Vagina (tissue), 2 donors: ENCODE measurements at regions not wholly inside any gene's neighbourhood (a gene's known extent, or its start where the extent isn't known, plus 50 kb on each side); places are given as distances from the start of the nearest gene placed in this dataset.

ENCODE experiments used
- DNase-seq, 2 donors: peaks; one replicate each; pipeline ENCODE4 v3.0.0-alpha.2; 2017; ENCODE audit errors: extremely low spot score in 2 of 2
- H3K27ac ChIP-seq: fragments of 200-600 bp; sonication (generic); one replicate; pipeline ENCODE4 v1.5.1; 2019
- H3K27me3 ChIP-seq: fragments of 200-600 bp; sonication (generic); one replicate; pipeline ENCODE4 v1.5.1; 2019
- H3K36me3 ChIP-seq, 2 donors: fragments of 200-600 bp; sonication (generic); one replicate each; pipeline ENCODE4 v1.5.1; 2017 to 2019
- H3K4me1 ChIP-seq: fragments of 200-600 bp; sonication (generic); one replicate; pipeline ENCODE4 v1.5.1; 2019
- H3K4me3 ChIP-seq, 2 donors: fragments of 200-600 bp; sonication (generic); 1 replicate in 1 of 2; 2 replicates in 1 of 2; pipeline ENCODE4 v1.5.1; 2016 to 2019
- H3K9me3 ChIP-seq: fragments of 200-600 bp; sonication (generic); one replicate; pipeline ENCODE4 v1.5.1; 2019
- POLR2A ChIP-seq, 2 donors: fragments of 450-650 bp; IDR thresholded peaks; one replicate each; pipeline ENCODE4 v1.6.1; 2017; ENCODE audit warnings: antibody characterized with exemption in 2 of 2, mild to moderate bottlenecking in 2 of 2, moderate library complexity in 2 of 2
- POLR2AphosphoS5 ChIP-seq, 2 donors: sonication (generic); formaldehyde crosslinking; IDR thresholded peaks; one replicate each; pipeline ENCODE4 v1.9.0; 2017; ENCODE audit warnings: antibody characterized with exemption in 2 of 2, mild to moderate bottlenecking in 2 of 2, low read depth in 1 of 2; ENCODE audit not compliant: insufficient read depth in 1 of 2
- intact Hi-C: fragments of 100-400 bp; cut with DNase I; formaldehyde crosslinking; loops from one replicate; pipeline ENCODE4 v1.15.1; 2023
- TF ChIP-seq, protein P1 (sequence below), 3 experiments: fragments of 450-650 bp in 2 of 3; fragments of 200-600 bp in 1 of 3; sonication (generic) in 1 of 3; IDR thresholded peaks; one replicate each; pipeline ENCODE4 v1.5.1; 2017 to 2019; ENCODE audit warnings: antibody characterized with exemption in 3 of 3, mild to moderate bottlenecking in 2 of 3, moderate library complexity in 2 of 3

DNA sequence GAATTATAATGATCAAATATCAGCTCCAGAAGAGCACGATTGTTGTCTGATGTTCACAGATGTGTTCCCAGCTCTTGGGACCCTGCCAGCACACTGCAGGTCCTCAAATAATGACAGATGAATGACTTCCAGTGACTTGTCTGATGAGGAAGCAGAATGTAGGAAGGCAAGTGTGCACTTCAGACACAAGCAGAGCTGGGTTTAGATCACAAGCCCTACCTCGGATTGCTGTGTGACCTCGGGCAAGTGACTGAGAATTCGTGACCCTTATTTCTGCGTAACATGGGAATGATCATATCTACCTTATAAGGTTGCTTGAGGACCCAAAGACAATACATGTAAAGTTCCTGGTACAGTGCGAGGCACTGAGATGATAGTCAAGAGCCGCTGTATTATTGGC lies 182.2 kb downstream of the ABCC12 start:
- intact Hi-C loops = no loop called here
- Histone ChIP-seq H3K36me3 (no peaks in the 10 kb centered on the region), H3K9me3 (no peaks in the 10 kb centered on the region), H3K4me3 (no peak overlapping the region), H3K27me3 (no peaks in the 10 kb centered on the region), H3K27ac (no peak overlapping the region), H3K4me1 (no peaks in the 10 kb centered on the region)
- DNase-seq = no peak
- no peak for TF ChIP-seq POLR2AphosphoS5 (IDR thresholded peaks at IDR 0.05; ENCODE audit: insufficient read depth in 1 of 2, low read depth in 1 of 2)
- no peak for TF ChIP-seq POLR2A (IDR thresholded peaks at IDR 0.05)
- TF ChIP-seq, protein P1, sequence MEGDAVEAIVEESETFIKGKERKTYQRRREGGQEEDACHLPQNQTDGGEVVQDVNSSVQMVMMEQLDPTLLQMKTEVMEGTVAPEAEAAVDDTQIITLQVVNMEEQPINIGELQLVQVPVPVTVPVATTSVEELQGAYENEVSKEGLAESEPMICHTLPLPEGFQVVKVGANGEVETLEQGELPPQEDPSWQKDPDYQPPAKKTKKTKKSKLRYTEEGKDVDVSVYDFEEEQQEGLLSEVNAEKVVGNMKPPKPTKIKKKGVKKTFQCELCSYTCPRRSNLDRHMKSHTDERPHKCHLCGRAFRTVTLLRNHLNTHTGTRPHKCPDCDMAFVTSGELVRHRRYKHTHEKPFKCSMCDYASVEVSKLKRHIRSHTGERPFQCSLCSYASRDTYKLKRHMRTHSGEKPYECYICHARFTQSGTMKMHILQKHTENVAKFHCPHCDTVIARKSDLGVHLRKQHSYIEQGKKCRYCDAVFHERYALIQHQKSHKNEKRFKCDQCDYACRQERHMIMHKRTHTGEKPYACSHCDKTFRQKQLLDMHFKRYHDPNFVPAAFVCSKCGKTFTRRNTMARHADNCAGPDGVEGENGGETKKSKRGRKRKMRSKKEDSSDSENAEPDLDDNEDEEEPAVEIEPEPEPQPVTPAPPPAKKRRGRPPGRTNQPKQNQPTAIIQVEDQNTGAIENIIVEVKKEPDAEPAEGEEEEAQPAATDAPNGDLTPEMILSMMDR (IDR thresholded peaks at IDR 0.05) = no peak

DNA sequence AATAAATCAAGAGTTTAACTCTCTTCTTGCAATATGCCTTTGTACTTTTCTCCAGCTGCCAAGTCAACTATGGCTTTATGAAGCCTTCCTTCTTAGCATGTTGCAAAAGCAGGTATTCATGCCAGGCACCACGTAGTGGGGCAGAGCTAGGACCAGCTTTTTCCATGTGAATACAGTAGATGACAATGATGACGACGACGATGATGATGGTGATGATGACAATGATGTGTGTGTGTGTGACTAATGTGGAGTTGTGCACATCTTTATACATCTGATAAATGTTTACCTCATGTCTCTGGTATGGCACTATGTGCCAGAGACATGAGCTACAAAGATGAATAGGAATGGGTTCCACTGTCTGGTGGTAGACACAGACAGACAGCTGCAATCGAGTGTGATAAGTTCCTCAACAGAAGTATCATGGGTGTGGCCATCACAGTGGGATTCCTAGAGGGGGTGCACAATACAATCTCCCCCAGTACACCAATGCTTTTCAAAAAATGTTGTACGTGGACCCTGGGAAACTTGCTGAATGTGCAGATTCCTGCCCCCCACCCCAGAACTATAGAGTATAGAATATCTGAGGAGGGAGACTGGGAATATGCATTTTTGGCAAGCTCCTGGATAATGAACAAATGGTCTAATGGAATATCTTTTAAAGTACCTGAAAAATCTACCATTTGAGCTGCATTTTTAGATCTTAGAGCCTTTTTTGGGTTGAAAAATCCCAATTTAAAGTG lies 183.4 kb downstream of the ABCC12 start:
- no peaks in the 10 kb centered on the region for H3K27me3 ChIP-seq
- intact Hi-C loops = no loop called here
- no peaks in the 10 kb centered on the region for H3K9me3 ChIP-seq
- DNase-seq = peak in 1 of 2 donors; percentile 47
- H3K27ac ChIP-seq = no peak overlapping the region
- TF ChIP-seq POLR2A (IDR thresholded peaks at IDR 0.05) (no peak), POLR2AphosphoS5 (IDR thresholded peaks at IDR 0.05; ENCODE audit: insufficient read depth in 1 of 2, low read depth in 1 of 2) (no peak)
- TF ChIP-seq, protein P1 (IDR thresholded peaks at IDR 0.05) = no peak
- H3K4me1 ChIP-seq = no peaks in the 10 kb centered on the region
- H3K4me3 ChIP-seq = no peak overlapping the region
- H3K36me3 ChIP-seq = no peaks in the 10 kb centered on the region

DNA sequence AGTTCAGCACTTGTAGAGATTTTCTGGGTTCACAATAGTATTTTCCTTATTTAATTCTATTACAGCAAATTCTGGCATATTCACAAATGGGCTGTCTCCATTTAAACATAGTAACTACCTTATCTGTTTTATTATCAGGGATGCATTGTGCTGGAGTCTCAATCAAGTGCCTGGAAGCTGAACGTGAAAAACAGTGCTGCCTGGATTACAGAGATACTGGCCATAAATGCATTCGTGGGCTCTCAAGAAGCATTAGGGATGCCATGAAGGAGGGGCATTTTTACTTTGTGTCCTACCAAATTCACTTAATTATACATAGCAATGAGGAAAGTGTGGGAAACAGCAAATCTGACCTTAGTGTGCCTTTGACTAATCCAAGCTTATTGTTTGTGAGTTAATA lies 184.6 kb downstream of the ABCC12 start:
- Histone ChIP-seq H3K27me3 (no peaks in the 10 kb centered on the region), H3K27ac (no peak overlapping the region), H3K4me3 (no peak overlapping the region), H3K36me3 (no peaks in the 10 kb centered on the region), H3K4me1 (no peaks in the 10 kb centered on the region), H3K9me3 (no peaks in the 10 kb centered on the region)
- DNase-seq = no peak
- intact Hi-C loops = no loop called here
- TF ChIP-seq, protein P1 (IDR thresholded peaks at IDR 0.05) = no peak
- no peak for TF ChIP-seq POLR2AphosphoS5 (IDR thresholded peaks at IDR 0.05; ENCODE audit: insufficient read depth in 1 of 2, low read depth in 1 of 2)
- TF ChIP-seq POLR2A (IDR thresholded peaks at IDR 0.05) = no peak

DNA sequence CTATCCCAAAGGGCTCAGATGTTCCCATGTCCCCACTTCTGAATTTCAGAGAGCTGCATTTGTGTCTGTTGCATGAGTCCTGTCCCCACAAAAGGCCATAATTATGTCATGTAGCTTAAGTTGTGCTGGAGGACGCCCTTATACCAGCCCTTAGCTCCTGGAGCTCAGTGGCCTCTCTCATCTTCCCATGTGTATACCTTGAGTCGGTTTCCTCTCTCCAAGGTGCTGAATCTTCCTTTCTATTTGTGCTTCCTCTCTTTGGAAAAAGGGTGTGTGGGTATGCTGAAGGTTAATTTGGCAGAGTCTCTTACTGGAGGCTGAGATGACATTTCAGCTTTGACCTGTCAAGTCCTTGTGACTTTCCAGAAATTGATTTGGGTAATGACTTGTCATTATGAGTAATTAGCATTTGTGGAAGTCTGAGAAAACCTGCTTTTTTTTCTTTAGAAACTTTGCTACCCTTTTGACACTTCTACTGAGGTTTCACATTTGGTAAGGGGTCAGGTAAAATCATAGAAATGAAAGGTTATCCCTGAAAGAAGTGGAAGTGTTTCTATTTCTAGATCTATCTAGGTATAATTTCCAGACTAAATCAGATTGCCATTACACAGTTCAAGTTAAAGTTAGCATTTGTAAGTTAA lies 185.4 kb downstream of the ABCC12 start:
- Histone ChIP-seq H3K27me3 (no peaks in the 10 kb centered on the region), H3K36me3 (no peaks in the 10 kb centered on the region), H3K4me1 (no peaks in the 10 kb centered on the region), H3K9me3 (no peaks in the 10 kb centered on the region), H3K4me3 (no peak overlapping the region), H3K27ac (no peak overlapping the region)
- TF ChIP-seq, protein P1 (IDR thresholded peaks at IDR 0.05) = no peak
- TF ChIP-seq POLR2A (IDR thresholded peaks at IDR 0.05) = no peak
- DNase-seq = peak in 1 of 2 donors; percentile 27
- intact Hi-C loops = no loop called here

DNA sequence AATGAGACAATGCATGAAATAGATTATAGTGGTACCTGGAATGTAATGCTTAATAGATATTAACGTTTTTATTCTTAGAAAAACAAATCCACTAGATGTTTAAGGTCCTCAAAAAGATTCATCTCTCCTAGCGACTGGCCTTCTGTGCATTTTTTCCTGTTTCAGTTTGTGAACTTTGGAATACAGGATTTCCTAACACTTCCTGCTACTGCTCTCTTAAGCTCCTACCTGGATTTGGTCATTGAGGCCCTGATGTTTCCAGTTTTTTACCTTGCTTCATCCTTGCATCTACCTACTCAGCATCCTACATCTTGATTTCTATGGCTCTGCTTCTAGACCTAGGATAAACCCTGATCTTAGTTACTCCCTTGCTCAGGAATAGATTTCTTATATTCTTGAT lies 188.4 kb downstream of the ABCC12 start:
- no peaks in the 10 kb centered on the region for H3K27me3 ChIP-seq
- H3K36me3 ChIP-seq = no peaks in the 10 kb centered on the region
- TF ChIP-seq POLR2AphosphoS5 (IDR thresholded peaks at IDR 0.05; ENCODE audit: insufficient read depth in 1 of 2, low read depth in 1 of 2) = no peak
- no peak for TF ChIP-seq POLR2A (IDR thresholded peaks at IDR 0.05)
- TF ChIP-seq, protein P1 (IDR thresholded peaks at IDR 0.05) = no peak
- DNase-seq = no peak
- intact Hi-C loops = no loop called here
- no peaks in the 10 kb centered on the region for H3K9me3 ChIP-seq
- no peak overlapping the region for H3K4me3 ChIP-seq
- no peaks in the 10 kb centered on the region for H3K4me1 ChIP-seq
- no peak overlapping the region for H3K27ac ChIP-seq
